HEK293 (cell line): ENCODE measurements at regions not wholly inside any gene's neighbourhood (a gene's known extent, or its start where the extent isn't known, plus 50 kb on each side); places are given as distances from the start of the nearest gene placed in this dataset.

ENCODE experiments used
- CTCF ChIA-PET: fragments of 350-600 bp; formaldehyde crosslinking; extraction: SDS; loops from one replicate; lab custom pipeline; 2021; ENCODE audit warnings: antibody characterized with exemption; lab: Yijun Ruan, JAX
- POLR2A ChIA-PET: fragments of 300-600 bp; formaldehyde crosslinking; extraction: SDS; loops from one replicate; lab custom pipeline; 2020; ENCODE audit warnings: antibody characterized with exemption, inconsistent platforms; lab: Yijun Ruan, JAX
- H3K27ac ChIP-seq: fragments of 200-500 bp; sonication (Bioruptor generic); 2 replicates; pipeline ENCODE4 v1.5.1; 2014; ENCODE audit warnings: low read depth, low read length, control low read depth, inconsistent platforms; ENCODE audit errors: extremely low read depth
- H3K36me3 ChIP-seq, 2 experiments: fragments of 200-500 bp in 1 of 2; sonication (Bioruptor generic) in 1 of 2; 1 replicate in 1 of 2; 2 replicates in 1 of 2; pipeline ENCODE4 v1.5.1; 2014 to 2017; ENCODE audit warnings: inconsistent platforms in 2 of 2, low read length in 2 of 2; ENCODE audit not compliant: control insufficient read depth in 2 of 2, insufficient read depth in 1 of 2
- H3K4me1 ChIP-seq: fragments of 200-500 bp; sonication (Bioruptor generic); 2 replicates; pipeline ENCODE4 v1.5.1; 2014; ENCODE audit warnings: mild to moderate bottlenecking, low read length, inconsistent platforms; ENCODE audit not compliant: control insufficient read depth, insufficient read depth
- H3K4me3 ChIP-seq: 2 replicates; pipeline ENCODE4 v1.5.1; 2011; ENCODE audit warnings: low read depth, mild to moderate bottlenecking, control low read depth, low read length, moderate library complexity
- H3K9me3 ChIP-seq: fragments of 200-500 bp; sonication (Bioruptor generic); 2 replicates; pipeline ENCODE4 v1.5.1; 2014; ENCODE audit warnings: low read depth, low read length, inconsistent platforms; ENCODE audit not compliant: control insufficient read depth, insufficient read depth
- ATF2 ChIP-seq: fragments of 450-650 bp; formaldehyde crosslinking; IDR thresholded peaks from 2 replicates; pipeline ENCODE4 v1.5.1; 2016; ENCODE audit warnings: missing biosample characterization, missing genetic modification characterization, low read depth
- GLI2 ChIP-seq: fragments of 450-650 bp; formaldehyde crosslinking; IDR thresholded peaks from 2 replicates; pipeline ENCODE4; 2017; ENCODE audit warnings: missing biosample characterization, missing genetic modification characterization, low read depth, borderline replicate concordance
- KLF1 ChIP-seq: fragments of 450-650 bp; formaldehyde crosslinking; IDR thresholded peaks from 2 replicates; pipeline ENCODE4 v1.5.1; 2016; ENCODE audit warnings: missing biosample characterization, missing genetic modification characterization
- MZF1 ChIP-seq: fragments of 450-650 bp; formaldehyde crosslinking; IDR thresholded peaks from 2 replicates; pipeline ENCODE4 v1.5.1; 2017; ENCODE audit warnings: missing biosample characterization, missing genetic modification characterization, borderline replicate concordance
- PRDM6 ChIP-seq: fragments of 450-650 bp; formaldehyde crosslinking; IDR thresholded peaks from 2 replicates; pipeline ENCODE4 v1.5.1; 2017; ENCODE audit warnings: missing biosample characterization, missing genetic modification characterization
- SETDB1 ChIP-seq: IDR thresholded peaks from one replicate; pipeline ENCODE4 v1.6.1; 2017; ENCODE audit warnings: mild to moderate bottlenecking, low read length, moderate library complexity, mixed read lengths; ENCODE audit not compliant: insufficient read length
- ZNF114 ChIP-seq: fragments of 450-650 bp; formaldehyde crosslinking; IDR thresholded peaks from 2 replicates; pipeline ENCODE4 v1.5.0; 2017; ENCODE audit warnings: missing biosample characterization, missing genetic modification characterization
- ZNF157 ChIP-seq: fragments of 450-650 bp; formaldehyde crosslinking; IDR thresholded peaks from 2 replicates; pipeline ENCODE4 v1.5.1; 2016; ENCODE audit warnings: missing biosample characterization, missing genetic modification characterization
- ZNF184 ChIP-seq: fragments of 450-650 bp; IDR thresholded peaks from 2 replicates; pipeline ENCODE4 v1.5.1; 2018; ENCODE audit warnings: missing biosample characterization, mild to moderate bottlenecking, missing genetic modification characterization
- ZNF223 ChIP-seq: fragments of 450-650 bp; formaldehyde crosslinking; IDR thresholded peaks from 2 replicates; pipeline ENCODE4 v1.5.1; 2016; ENCODE audit warnings: missing biosample characterization, missing genetic modification characterization
- ZNF266 ChIP-seq: fragments of 450-650 bp; formaldehyde crosslinking; IDR thresholded peaks from 2 replicates; pipeline ENCODE4 v1.5.1; 2016; ENCODE audit warnings: missing biosample characterization, missing genetic modification characterization, low read depth
- ZNF311 ChIP-seq: fragments of 450-650 bp; formaldehyde crosslinking; IDR thresholded peaks from 2 replicates; pipeline ENCODE4 v1.5.1; 2017; ENCODE audit warnings: missing biosample characterization, missing genetic modification characterization, borderline replicate concordance
- ZNF404 ChIP-seq: fragments of 450-650 bp; formaldehyde crosslinking; IDR thresholded peaks from 2 replicates; pipeline ENCODE4 v1.5.1; 2017; ENCODE audit warnings: missing biosample characterization, missing genetic modification characterization
- ZNF48 ChIP-seq: fragments of 450-650 bp; formaldehyde crosslinking; IDR thresholded peaks from 2 replicates; pipeline ENCODE4 v1.5.1; 2016; ENCODE audit warnings: missing biosample characterization, missing genetic modification characterization
- ZNF510 ChIP-seq: fragments of 450-650 bp; formaldehyde crosslinking; IDR thresholded peaks from 2 replicates; pipeline ENCODE4 v1.5.1; 2018; ENCODE audit warnings: mild to moderate bottlenecking, missing genetic modification characterization, missing biosample characterization; ENCODE audit not compliant: insufficient replicate concordance
- ZNF600 ChIP-seq: fragments of 450-650 bp; formaldehyde crosslinking; IDR thresholded peaks from 2 replicates; pipeline ENCODE4 v1.5.1; 2016; ENCODE audit warnings: missing biosample characterization, missing genetic modification characterization
- ZNF623 ChIP-seq: fragments of 450-650 bp; formaldehyde crosslinking; IDR thresholded peaks from 2 replicates; pipeline ENCODE4 v1.5.1; 2016; ENCODE audit warnings: missing biosample characterization, missing genetic modification characterization
- ZNF626 ChIP-seq: fragments of 450-650 bp; sonication (Bioruptor Pico); formaldehyde crosslinking; IDR thresholded peaks from 2 replicates; pipeline ENCODE4 v1.5.1; 2018; ENCODE audit warnings: missing biosample characterization, missing genetic modification characterization, inconsistent platforms
- ZNF654 ChIP-seq: fragments of 450-650 bp; formaldehyde crosslinking; IDR thresholded peaks from 2 replicates; pipeline ENCODE4 v1.5.1; 2016; ENCODE audit warnings: low read depth, missing biosample characterization, missing genetic modification characterization
- ZNF777 ChIP-seq: fragments of 450-650 bp; formaldehyde crosslinking; IDR thresholded peaks from 2 replicates; pipeline ENCODE4 v1.5.1; 2017; ENCODE audit warnings: missing biosample characterization, missing genetic modification characterization, borderline replicate concordance
- ZNF785 ChIP-seq: fragments of 450-650 bp; formaldehyde crosslinking; IDR thresholded peaks from 2 replicates; pipeline ENCODE4 v1.5.1; 2016; ENCODE audit warnings: missing biosample characterization, missing genetic modification characterization
- ZSCAN30 ChIP-seq: fragments of 450-650 bp; IDR thresholded peaks from 2 replicates; pipeline ENCODE4 v1.5.1; 2018; ENCODE audit warnings: missing biosample characterization, mild to moderate bottlenecking, missing genetic modification characterization, moderate library complexity
- ZXDB ChIP-seq: fragments of 450-650 bp; formaldehyde crosslinking; IDR thresholded peaks from 2 replicates; pipeline ENCODE4 v1.5.1; 2016; ENCODE audit warnings: missing biosample characterization, missing genetic modification characterization
- TF ChIP-seq, protein P1 (sequence below): fragments of 450-650 bp; formaldehyde crosslinking; IDR thresholded peaks from 2 replicates; pipeline ENCODE4 v1.5.1; 2016; ENCODE audit warnings: missing biosample characterization, missing genetic modification characterization
- TF ChIP-seq, protein P2 (sequence below): fragments of 450-650 bp; formaldehyde crosslinking; IDR thresholded peaks from 2 replicates; pipeline ENCODE4; 2016; ENCODE audit warnings: missing biosample characterization, missing genetic modification characterization
- TF ChIP-seq, protein P3 (sequence below): fragments of 450-650 bp; formaldehyde crosslinking; IDR thresholded peaks from 2 replicates; pipeline ENCODE4 v1.5.1; 2016; ENCODE audit warnings: missing biosample characterization, missing genetic modification characterization

GRCh38 chr10:130560116-130560515, 423.9 kb downstream of the GLRX3 start:
- TF ChIP-seq SETDB1 (no peak), ZNF223 (no peak), ZNF623 (tag by site-specific recombination) (no peak), ZNF48 (tag by site-specific recombination) (no peak), ZXDB (no peak), MZF1 (tag by site-specific recombination) (no peak), ZNF311 (tag by site-specific recombination) (no peak), ZNF626 (tag by site-specific recombination) (no peak), ZNF510 (tag by site-specific recombination) (no peak), ATF2 (tag by site-specific recombination) (no peak), GLI2 (tag by site-specific recombination) (no peak), ZNF404 (no peak), ZNF184 (tag by site-specific recombination) (no peak), ZNF600 (tag by site-specific recombination) (no peak), ZNF777 (tag by site-specific recombination) (no peak)
- TF ChIP-seq, protein P1, sequence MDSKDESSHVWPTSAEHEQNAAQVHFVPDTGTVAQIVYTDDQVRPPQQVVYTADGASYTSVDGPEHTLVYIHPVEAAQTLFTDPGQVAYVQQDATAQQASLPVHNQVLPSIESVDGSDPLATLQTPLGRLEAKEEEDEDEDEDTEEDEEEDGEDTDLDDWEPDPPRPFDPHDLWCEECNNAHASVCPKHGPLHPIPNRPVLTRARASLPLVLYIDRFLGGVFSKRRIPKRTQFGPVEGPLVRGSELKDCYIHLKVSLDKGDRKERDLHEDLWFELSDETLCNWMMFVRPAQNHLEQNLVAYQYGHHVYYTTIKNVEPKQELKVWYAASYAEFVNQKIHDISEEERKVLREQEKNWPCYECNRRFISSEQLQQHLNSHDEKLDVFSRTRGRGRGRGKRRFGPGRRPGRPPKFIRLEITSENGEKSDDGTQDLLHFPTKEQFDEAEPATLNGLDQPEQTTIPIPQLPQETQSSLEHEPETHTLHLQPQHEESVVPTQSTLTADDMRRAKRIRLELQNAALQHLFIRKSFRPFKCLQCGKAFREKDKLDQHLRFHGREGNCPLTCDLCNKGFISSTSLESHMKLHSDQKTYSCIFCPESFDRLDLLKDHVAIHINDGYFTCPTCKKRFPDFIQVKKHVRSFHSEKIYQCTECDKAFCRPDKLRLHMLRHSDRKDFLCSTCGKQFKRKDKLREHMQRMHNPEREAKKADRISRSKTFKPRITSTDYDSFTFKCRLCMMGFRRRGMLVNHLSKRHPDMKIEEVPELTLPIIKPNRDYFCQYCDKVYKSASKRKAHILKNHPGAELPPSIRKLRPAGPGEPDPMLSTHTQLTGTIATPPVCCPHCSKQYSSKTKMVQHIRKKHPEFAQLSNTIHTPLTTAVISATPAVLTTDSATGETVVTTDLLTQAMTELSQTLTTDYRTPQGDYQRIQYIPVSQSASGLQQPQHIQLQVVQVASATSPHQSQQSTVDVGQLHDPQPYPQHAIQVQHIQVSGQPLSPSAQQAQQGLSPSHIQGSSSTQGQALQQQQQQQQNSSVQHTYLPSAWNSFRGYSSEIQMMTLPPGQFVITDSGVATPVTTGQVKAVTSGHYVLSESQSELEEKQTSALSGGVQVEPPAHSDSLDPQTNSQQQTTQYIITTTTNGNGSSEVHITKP (tag by site-specific recombination): no peak
- TF ChIP-seq, protein P2, sequence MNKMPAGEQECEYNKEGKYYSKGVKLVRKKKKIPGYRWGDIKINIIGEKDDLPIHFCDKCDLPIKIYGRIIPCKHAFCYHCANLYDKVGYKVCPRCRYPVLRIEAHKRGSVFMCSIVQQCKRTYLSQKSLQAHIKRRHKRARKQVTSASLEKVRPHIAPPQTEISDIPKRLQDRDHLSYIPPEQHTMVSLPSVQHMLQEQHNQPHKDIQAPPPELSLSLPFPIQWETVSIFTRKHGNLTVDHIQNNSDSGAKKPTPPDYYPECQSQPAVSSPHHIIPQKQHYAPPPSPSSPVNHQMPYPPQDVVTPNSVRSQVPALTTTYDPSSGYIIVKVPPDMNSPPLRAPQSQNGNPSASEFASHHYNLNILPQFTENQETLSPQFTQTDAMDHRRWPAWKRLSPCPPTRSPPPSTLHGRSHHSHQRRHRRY (tag by site-specific recombination): no peak
- no peak overlapping the region for H3K27ac ChIP-seq
- no peaks in the 10 kb centered on the region for H3K36me3 ChIP-seq
- POLR2A ChIA-PET: no interaction called here
- CTCF ChIA-PET: no interaction called here
- no peaks in the 10 kb centered on the region for H3K9me3 ChIP-seq
- no peaks in the 10 kb centered on the region for H3K4me1 ChIP-seq
- no peak overlapping the region for H3K4me3 ChIP-seq

- Histone ChIP-seq H3K4me1 (no peaks in the 10 kb centered on the region), H3K36me3 (no peaks in the 10 kb centered on the region), H3K9me3 (no peaks in the 10 kb centered on the region), H3K27ac (no peak overlapping the region), H3K4me3 (no peak overlapping the region)
- ChIA-PET POLR2A (no interaction called here), CTCF (no interaction called here)
- no peak for TF ChIP-seq PRDM6
- TF ChIP-seq ZNF266 (tag by site-specific recombination): no peak
- TF ChIP-seq ZNF785 (tag by site-specific recombination): no peak
- TF ChIP-seq, protein P3, sequence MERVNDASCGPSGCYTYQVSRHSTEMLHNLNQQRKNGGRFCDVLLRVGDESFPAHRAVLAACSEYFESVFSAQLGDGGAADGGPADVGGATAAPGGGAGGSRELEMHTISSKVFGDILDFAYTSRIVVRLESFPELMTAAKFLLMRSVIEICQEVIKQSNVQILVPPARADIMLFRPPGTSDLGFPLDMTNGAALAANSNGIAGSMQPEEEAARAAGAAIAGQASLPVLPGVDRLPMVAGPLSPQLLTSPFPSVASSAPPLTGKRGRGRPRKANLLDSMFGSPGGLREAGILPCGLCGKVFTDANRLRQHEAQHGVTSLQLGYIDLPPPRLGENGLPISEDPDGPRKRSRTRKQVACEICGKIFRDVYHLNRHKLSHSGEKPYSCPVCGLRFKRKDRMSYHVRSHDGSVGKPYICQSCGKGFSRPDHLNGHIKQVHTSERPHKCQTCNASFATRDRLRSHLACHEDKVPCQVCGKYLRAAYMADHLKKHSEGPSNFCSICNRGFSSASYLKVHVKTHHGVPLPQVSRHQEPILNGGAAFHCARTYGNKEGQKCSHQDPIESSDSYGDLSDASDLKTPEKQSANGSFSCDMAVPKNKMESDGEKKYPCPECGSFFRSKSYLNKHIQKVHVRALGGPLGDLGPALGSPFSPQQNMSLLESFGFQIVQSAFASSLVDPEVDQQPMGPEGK: no peak
- TF ChIP-seq ZNF157 (tag by site-specific recombination): no peak
- TF ChIP-seq KLF1 (tag by site-specific recombination): no peak
- TF ChIP-seq ZNF114: no peak
- TF ChIP-seq ZSCAN30 (tag by site-specific recombination): no peak
- TF ChIP-seq ZNF654: no peak
- TF ChIP-seq, protein P2 (tag by site-specific recombination): no peak
Observed at GRCh38 chr10:130560573-130560972, 424.4 kb downstream of the GLRX3 start.
